Inflammatory macrophage treated with lipopolysaccharide for 4 hours (primary cell): ENCODE measurements at regions not wholly inside any gene's neighbourhood (a gene's known extent, or its start where the extent isn't known, plus 50 kb on each side); places are given as distances from the start of the nearest gene placed in this dataset.

Experiments used
- DNase-seq: peaks from one replicate; pipeline ENCODE4 v3.0.0-alpha.2; 2020

GRCh38 chr1:239322369-239322768 is 64.0 kb upstream of the CHRM3 start:
- DNase-seq: no peak

- DNase-seq: no peak
Measured at GRCh38 chr1:239321877-239322276, 64.5 kb upstream of the CHRM3 start.

GRCh38 chr1:239317948-239318347 is 68.4 kb upstream of the CHRM3 start:
- no peak for DNase-seq

GRCh38 chr1:239315631-239316217 is 70.6 kb upstream of the CHRM3 start:
- no peak for DNase-seq

- DNase-seq: no peak
Measured at GRCh38 chr1:239311331-239311730, 75.0 kb upstream of the CHRM3 start.

GRCh38 chr1:239308701-239309333 is 77.6 kb upstream of the CHRM3 start:
- peak; percentile 21 for DNase-seq

- DNase-seq: no peak
Measured at GRCh38 chr1:239307886-239308285, 78.5 kb upstream of the CHRM3 start.

GRCh38 chr1:239306426-239306825 is 79.9 kb upstream of the CHRM3 start:
- no peak for DNase-seq

GRCh38 chr1:239303289-239303688 is 83.1 kb upstream of the CHRM3 start:
- DNase-seq: no peak

GRCh38 chr1:239302696-239303095 is 83.7 kb upstream of the CHRM3 start:
- DNase-seq: no peak

GRCh38 chr1:239301251-239301650 is 85.1 kb upstream of the CHRM3 start:
- DNase-seq: no peak

- DNase-seq: no peak
Measured at GRCh38 chr1:239297910-239298309, 88.5 kb upstream of the CHRM3 start.

- DNase-seq: no peak
Measured at GRCh38 chr1:239293350-239294110, 92.8 kb upstream of the CHRM3 start.

GRCh38 chr1:239288820-239289554 is 97.4 kb upstream of the CHRM3 start:
- no peak for DNase-seq

GRCh38 chr1:239287296-239287695 is 99.1 kb upstream of the CHRM3 start:
- no peak for DNase-seq

GRCh38 chr1:239283216-239283615 is 103.2 kb upstream of the CHRM3 start:
- DNase-seq: no peak

- DNase-seq: no peak
Measured at GRCh38 chr1:239282411-239282810, 104.0 kb upstream of the CHRM3 start.

GRCh38 chr1:239276051-239276450 is 110.3 kb upstream of the CHRM3 start:
- no peak for DNase-seq

GRCh38 chr1:239274242-239274830 is 112.0 kb upstream of the CHRM3 start:
- no peak for DNase-seq

GRCh38 chr1:239270509-239270908 is 115.9 kb upstream of the CHRM3 start:
- DNase-seq: no peak

GRCh38 chr1:239269706-239270105 is 116.7 kb upstream of the CHRM3 start:
- DNase-seq: no peak

- no peak for DNase-seq
Measured at GRCh38 chr1:239268941-239269340, 117.4 kb upstream of the CHRM3 start.

- DNase-seq: no peak
Measured at GRCh38 chr1:239268007-239268406, 118.4 kb upstream of the CHRM3 start.
